ENCODE measurements at regions not wholly inside any gene's neighbourhood (a gene's known extent, or its start where the extent isn't known, plus 50 kb on each side); places are given as distances from the start of the nearest gene placed in this dataset.

- 49% methylated on average over 3 of the region's 3 CpGs for WGBS
- H3K36me3 ChIP-seq (ENCODE audit: control insufficient read depth in 4 of 4, insufficient read depth in 3 of 4, low read depth in 1 of 4, low read length in 3 of 4): no peaks in the 10 kb centered on the region
- H3K27me3 ChIP-seq (ENCODE audit: control insufficient read depth in 4 of 4, insufficient read depth in 4 of 4, low read length in 3 of 4): no peaks in the 10 kb centered on the region
- H3K4me3 ChIP-seq (ENCODE audit: low read depth in 1 of 3, low read length in 3 of 3): no peak overlapping the region
- H3K9me3 ChIP-seq (ENCODE audit: control insufficient read depth in 4 of 4, low read length in 3 of 4): no peaks in the 10 kb centered on the region
- peaks cover 0 to 18% (median 7%) of the 10 kb centered on the region in 4 donors for H3K4me1 ChIP-seq (ENCODE audit: control insufficient read depth in 4 of 4, insufficient read depth in 4 of 4, low read length in 3 of 4)
- no peak for DNase-seq (ENCODE audit: low spot score)
- no peak for TF ChIP-seq EGR1 (IDR thresholded peaks at IDR 0.05; ENCODE audit: low read depth in 2 of 2)
- H3K9ac ChIP-seq (ENCODE audit: low read depth in 1 of 2, low read length in 2 of 2): no peak overlapping the region
- no peak overlapping the region for H3K27ac ChIP-seq (ENCODE audit: low read depth in 1 of 2, low read length in 2 of 2)
Observed at GRCh38 chr6:26309731-26310142, 55.3 kb upstream of the BTN3A2 start.

GRCh38 chr6:26311012-26311384 lies 54.0 kb upstream of the BTN3A2 start:
- Histone ChIP-seq H3K27me3 (ENCODE audit: control insufficient read depth in 4 of 4, insufficient read depth in 4 of 4, low read length in 3 of 4) (no peaks in the 10 kb centered on the region), H3K4me1 (ENCODE audit: control insufficient read depth in 4 of 4, insufficient read depth in 4 of 4, low read length in 3 of 4) (peaks cover 0 to 18% (median 7%) of the 10 kb centered on the region in 4 donors), H3K4me3 (ENCODE audit: low read depth in 1 of 3, low read length in 3 of 3) (no peak overlapping the region), H3K36me3 (ENCODE audit: control insufficient read depth in 4 of 4, insufficient read depth in 3 of 4, low read depth in 1 of 4, low read length in 3 of 4) (no peaks in the 10 kb centered on the region), H3K27ac (ENCODE audit: low read depth in 1 of 2, low read length in 2 of 2) (no peak overlapping the region), H3K9ac (ENCODE audit: low read depth in 1 of 2, low read length in 2 of 2) (no peak overlapping the region), H3K9me3 (ENCODE audit: control insufficient read depth in 4 of 4, low read length in 3 of 4) (no peaks in the 10 kb centered on the region)
- no peak for TF ChIP-seq MAX (IDR thresholded peaks at IDR 0.05)
- TF ChIP-seq RAD21 (IDR thresholded peaks at IDR 0.05): no peak
- TF ChIP-seq EGR1 (IDR thresholded peaks at IDR 0.05; ENCODE audit: low read depth in 2 of 2): no peak
- peak in 1 of 2 donors; percentile 11 for TF ChIP-seq HNF4A (conservative IDR thresholded peaks at IDR 0.05)
- WGBS: 16% methylated on average over 11 of the region's 11 CpGs
- DNase-seq (ENCODE audit: low spot score): peak; percentile 55

GRCh38 chr6:26311385-26312095 lies 53.5 kb upstream of the BTN3A2 start:
- H3K4me3 ChIP-seq (ENCODE audit: low read depth in 1 of 3, low read length in 3 of 3): no peak overlapping the region
- H3K4me1 ChIP-seq (ENCODE audit: control insufficient read depth in 4 of 4, insufficient read depth in 4 of 4, low read length in 3 of 4): peaks cover 0 to 18% (median 7%) of the 10 kb centered on the region in 4 donors
- DNase-seq (ENCODE audit: low spot score): peak; percentile 63
- no peaks in the 10 kb centered on the region for H3K9me3 ChIP-seq (ENCODE audit: control insufficient read depth in 4 of 4, low read length in 3 of 4)
- no peaks in the 10 kb centered on the region for H3K36me3 ChIP-seq (ENCODE audit: control insufficient read depth in 4 of 4, insufficient read depth in 3 of 4, low read depth in 1 of 4, low read length in 3 of 4)
- WGBS: 10% methylated on average over 18 of the region's 18 CpGs
- no peak overlapping the region for H3K9ac ChIP-seq (ENCODE audit: low read depth in 1 of 2, low read length in 2 of 2)
- H3K27ac ChIP-seq (ENCODE audit: low read depth in 1 of 2, low read length in 2 of 2): peak overlapping the region in 1 of 2 donors; percentile 23
- TF ChIP-seq EGR1 (IDR thresholded peaks at IDR 0.05; ENCODE audit: low read depth in 2 of 2) (no peak), RXRA (IDR thresholded peaks at IDR 0.05) (peak in 1 of 2 donors; percentile 48), HNF4A (conservative IDR thresholded peaks at IDR 0.05) (peak; percentile 67 to 71), ATF3 (IDR thresholded peaks at IDR 0.05) (peak; percentile 97), MAX (IDR thresholded peaks at IDR 0.05) (peak; percentile 38), JUND (IDR thresholded peaks at IDR 0.05) (peak in 1 of 2 donors; percentile 5), SP1 (IDR thresholded peaks at IDR 0.05) (no peak), FOXA1 (IDR thresholded peaks at IDR 0.05) (peak; percentile 95), FOXA2 (IDR thresholded peaks at IDR 0.05) (peak; percentile 88)
- no peaks in the 10 kb centered on the region for H3K27me3 ChIP-seq (ENCODE audit: control insufficient read depth in 4 of 4, insufficient read depth in 4 of 4, low read length in 3 of 4)

- no peak for DNase-seq (ENCODE audit: low spot score)
- Histone ChIP-seq H3K27me3 (ENCODE audit: control insufficient read depth in 4 of 4, insufficient read depth in 4 of 4, low read length in 3 of 4) (no peaks in the 10 kb centered on the region), H3K9me3 (ENCODE audit: control insufficient read depth in 4 of 4, low read length in 3 of 4) (no peaks in the 10 kb centered on the region), H3K4me3 (ENCODE audit: low read depth in 1 of 3, low read length in 3 of 3) (peak overlapping the region in 1 of 3 donors; percentile 83), H3K36me3 (ENCODE audit: control insufficient read depth in 4 of 4, insufficient read depth in 3 of 4, low read depth in 1 of 4, low read length in 3 of 4) (no peaks in the 10 kb centered on the region), H3K4me1 (ENCODE audit: control insufficient read depth in 4 of 4, insufficient read depth in 4 of 4, low read length in 3 of 4) (peaks cover 0 to 18% (median 7%) of the 10 kb centered on the region in 4 donors), H3K9ac (ENCODE audit: low read depth in 1 of 2, low read length in 2 of 2) (no peak overlapping the region), H3K27ac (ENCODE audit: low read depth in 1 of 2, low read length in 2 of 2) (peak overlapping the region in 1 of 2 donors; percentile 23)
- no peak for TF ChIP-seq FOXA2 (IDR thresholded peaks at IDR 0.05)
- no peak for TF ChIP-seq HNF4G (IDR thresholded peaks at IDR 0.05)
- TF ChIP-seq JUND (IDR thresholded peaks at IDR 0.05): no peak
- TF ChIP-seq CTCF (IDR thresholded peaks at IDR 0.05; ENCODE audit: low read depth, low read length, missing input control): no peak
- no peak for TF ChIP-seq ATF3 (IDR thresholded peaks at IDR 0.05)
- no peak for TF ChIP-seq REST (IDR thresholded peaks at IDR 0.05)
- TF ChIP-seq RXRA (IDR thresholded peaks at IDR 0.05): no peak
- TF ChIP-seq TAF1 (conservative IDR thresholded peaks at IDR 0.05): no peak
- no peak for TF ChIP-seq GABPA (IDR thresholded peaks at IDR 0.05 in 1 of 2, conservative IDR thresholded peaks at IDR 0.05 in 1 of 2)
- WGBS: 15% methylated on average over 6 of the region's 6 CpGs
Observed at GRCh38 chr6:26312096-26312463, 52.9 kb upstream of the BTN3A2 start.

Measured in liver (tissue), 8 donors.